PC-3 (cell line): ENCODE measurements at regions not wholly inside any gene's neighbourhood (a gene's known extent, or its start where the extent isn't known, plus 50 kb on each side); places are given as distances from the start of the nearest gene placed in this dataset.
A peak's percentile ranks its signal among the peaks of the same experiment; 100 is the strongest.

Experiments used
- ATAC-seq: fragments of 200-7000 bp; cut with Tn5 transposase; 2 replicates; pipeline ENCODE4 v1.9.1; 2020; ENCODE audit warnings: mild to moderate bottlenecking, moderate library complexity
- BruUV-seq: library from RNA; stranded (reverse); fragments of 400-500 nt; replicated peaks from 2 replicates; lab custom pipeline; 2021; lab: Mats Ljungman, UMichigan
- CTCF ChIA-PET: fragments of 300-600 bp; sonication (Branson Sonifier 250); formaldehyde crosslinking; loops from one replicate; lab custom pipeline; 2022; ENCODE audit warnings: antibody characterized with exemption; lab: Charles Lee
- POLR2A ChIA-PET: fragments of 300-600 bp; sonication (Branson Sonifier 250); formaldehyde crosslinking; loops from one replicate; lab custom pipeline; 2022; ENCODE audit warnings: antibody characterized with exemption; ENCODE audit not compliant: unreplicated experiment; lab: Charles Lee
- DNase-seq: peaks from one replicate; pipeline ENCODE4 v3.0.0-alpha.2; 2015
- H2AFZ ChIP-seq: fragments of 300-600 bp; sonication (generic); 2 replicates; pipeline ENCODE4 v1.6.0; 2016; ENCODE audit warnings: antibody characterized with exemption, low read length
- H3F3A ChIP-seq: fragments of 300-600 bp; sonication (generic); one replicate; pipeline ENCODE4 v1.6.0; 2017; ENCODE audit warnings: antibody characterized with exemption, low read length, control low read depth, mild to moderate bottlenecking; ENCODE audit not compliant: unreplicated experiment
- H3K27ac ChIP-seq: fragments of 300-600 bp; sonication (generic); 2 replicates; pipeline ENCODE4 v1.5.1; 2016; ENCODE audit warnings: mild to moderate bottlenecking, low read length
- H3K27me3 ChIP-seq: fragments of 300-600 bp; sonication (generic); 2 replicates; pipeline ENCODE4 v1.6.1; 2016; ENCODE audit warnings: low read length, mixed read lengths
- H3K36me3 ChIP-seq: fragments of 300-600 bp; sonication (generic); 2 replicates; pipeline ENCODE4 v1.6.1; 2016; ENCODE audit warnings: low read depth, mixed run types, low read length, mixed read lengths
- H3K4me1 ChIP-seq: fragments of 300-600 bp; sonication (generic); 2 replicates; pipeline ENCODE4 v1.5.1; 2016; ENCODE audit warnings: low read length; ENCODE audit not compliant: insufficient read depth
- H3K4me2 ChIP-seq: fragments of 300-600 bp; sonication (generic); 2 replicates; pipeline ENCODE4 v1.6.0; 2016; ENCODE audit warnings: low read length
- H3K4me3 ChIP-seq: fragments of 300-600 bp; sonication (generic); 2 replicates; pipeline ENCODE4 v1.5.1; 2016; ENCODE audit warnings: mild to moderate bottlenecking, low read length, mixed read lengths
- H3K79me2 ChIP-seq: fragments of 300-600 bp; sonication (generic); 2 replicates; pipeline ENCODE4 v1.6.1; 2017; ENCODE audit warnings: low read length, mixed read lengths
- H3K9ac ChIP-seq: fragments of 300-600 bp; sonication (generic); 2 replicates; pipeline ENCODE4 v1.6.0; 2016; ENCODE audit warnings: mild to moderate bottlenecking, low read length
- H3K9me2 ChIP-seq: fragments of 300-600 bp; sonication (generic); replicated peaks from 2 replicates; pipeline ENCODE4 v1.6.1; 2016; ENCODE audit warnings: mixed run types, low read length, mixed read lengths
- H3K9me3 ChIP-seq: fragments of 300-600 bp; sonication (generic); 2 replicates; pipeline ENCODE4 v1.6.1; 2016; ENCODE audit warnings: low read length, mixed read lengths
- H4K20me1 ChIP-seq: fragments of 300-600 bp; sonication (generic); 2 replicates; pipeline ENCODE4 v1.6.1; 2016; ENCODE audit warnings: low read length, mixed read lengths
- CTCF ChIP-seq: fragments of 300-600 bp; sonication (generic); conservative IDR thresholded peaks from 2 replicates; pipeline ENCODE4 v1.5.1; 2017; ENCODE audit warnings: antibody characterized with exemption, low read depth, mild to moderate bottlenecking, low read length
- EZH2 ChIP-seq: fragments of 300-600 bp; sonication (generic); IDR thresholded peaks from one replicate; pipeline ENCODE4 v1.6.1; 2017; ENCODE audit warnings: antibody characterized with exemption, mild to moderate bottlenecking, low read length; ENCODE audit not compliant: unreplicated experiment
- EZH2phosphoT487 ChIP-seq: fragments of 300-600 bp; sonication (generic); IDR thresholded peaks from 2 replicates; pipeline ENCODE4 v1.6.1; 2018; ENCODE audit warnings: mild to moderate bottlenecking, antibody characterized with exemption, low read length, borderline replicate concordance
- intact Hi-C: fragments of 100-400 bp; cut with micrococcal nuclease; formaldehyde crosslinking; loops from 2 replicates; pipeline ENCODE4 v1.9.0; 2023

GRCh38 chr3:43865351-43865750 is 174.6 kb downstream of the ABHD5 start:
- Histone ChIP-seq H3K27me3 (no peaks in the 10 kb centered on the region), H3K9ac (peak overlapping the region; percentile 69), H3F3A (peaks cover 2% of the 10 kb centered on the region), H3K4me3 (no peak overlapping the region), H3K4me2 (peak overlapping the region; percentile 25; the same call in 1 of the 2 replicates), H2AFZ (no peak overlapping the region), H4K20me1 (no peaks in the 10 kb centered on the region), H3K9me3 (no peaks in the 10 kb centered on the region), H3K9me2 (no peaks in the 10 kb centered on the region), H3K27ac (peak overlapping the region; percentile 97), H3K36me3 (no peaks in the 10 kb centered on the region), H3K4me1 (peaks cover 50% of the 10 kb centered on the region), H3K79me2 (no peaks in the 10 kb centered on the region)
- no TSS peak for BruUV-seq
- POLR2A ChIA-PET: interaction anchor here (0.7 kb wide), 1 partner anchor 244 kb away, joined by 6 read pairs; the partner anchor contains the start of gene ANO10
- intact Hi-C loops: no loop called here
- CTCF ChIA-PET: no interaction called here
- DNase-seq (no peak), ATAC-seq (no peak)
- TF ChIP-seq CTCF (no peak), EZH2 (no peak), EZH2phosphoT487 (no peak)

- H3F3A ChIP-seq: peaks cover 9% of the 10 kb centered on the region
- BruUV-seq: TSS peak; percentile 63
- no peaks in the 10 kb centered on the region for H3K36me3 ChIP-seq
- TF ChIP-seq CTCF (no peak), EZH2phosphoT487 (no peak), EZH2 (no peak)
- no peaks in the 10 kb centered on the region for H3K9me3 ChIP-seq
- peak overlapping the region; percentile 97 for H3K27ac ChIP-seq
- ATAC-seq (no peak), DNase-seq (no peak)
- peak overlapping the region; percentile 69 for H3K9ac ChIP-seq
- H3K79me2 ChIP-seq: no peaks in the 10 kb centered on the region
- CTCF ChIA-PET: interaction anchor here (1.1 kb wide), 1 partner anchor 14 kb away, joined by 7 read pairs; no protein-coding TSS in a partner anchor
- POLR2A ChIA-PET: interaction anchor here (0.6 to 1.0 kb wide), 4 partner anchors 14 to 686 kb away, joined by 3 to 24 read pairs (median 6); partner anchors contain the start of gene ANO10
- H3K27me3 ChIP-seq: no peaks in the 10 kb centered on the region
- H3K9me2 ChIP-seq: no peaks in the 10 kb centered on the region
- peak overlapping the region; percentile 25 for H3K4me2 ChIP-seq
- H3K4me1 ChIP-seq: peaks cover 56% of the 10 kb centered on the region
- H4K20me1 ChIP-seq: no peaks in the 10 kb centered on the region
- H3K4me3 ChIP-seq: no peak overlapping the region
- no peak overlapping the region for H2AFZ ChIP-seq
- intact Hi-C loops: no loop called here
These were observed 175.3 kb downstream of the ABHD5 start for GRCh38 chr3:43865887-43866528.
